Activated CD4-positive, alpha-beta memory T cell treated with anti-CD3 and anti-CD28 coated beads for 36 hours (primary cell): ENCODE measurements at regions not wholly inside any gene's neighbourhood (a gene's known extent, or its start where the extent isn't known, plus 50 kb on each side); places are given as distances from the start of the nearest gene placed in this dataset.

Experiments
- CTCF ChIA-PET: fragments of 350-600 bp; sonication (Branson Sonifier 250); formaldehyde crosslinking; loops from one replicate; lab custom pipeline; 2021; ENCODE audit warnings: antibody characterized with exemption, inconsistent platforms; lab: Charles Lee
- POLR2A ChIA-PET: fragments of 350-600 bp; sonication (Branson Sonifier 250); formaldehyde crosslinking; loops from one replicate; lab custom pipeline; 2021; ENCODE audit warnings: antibody characterized with exemption; lab: Charles Lee
- DNase-seq: peaks from one replicate; pipeline ENCODE4 v3.0.0-alpha.2; 2020
- H3K27ac Mint-ChIP-seq: one replicate; pipeline ENCODE4 v1.8.0; 2021; ENCODE audit warnings: mixed read lengths
- H3K27me3 Mint-ChIP-seq: one replicate; pipeline ENCODE4 v1.8.0; 2021; ENCODE audit warnings: mixed read lengths
- H3K36me3 Mint-ChIP-seq: one replicate; pipeline ENCODE4 v1.8.0; 2021; ENCODE audit warnings: mixed read lengths
- H3K4me1 Mint-ChIP-seq: one replicate; pipeline ENCODE4 v1.8.0; 2021; ENCODE audit warnings: low read depth, mixed read lengths
- H3K4me3 Mint-ChIP-seq: one replicate; pipeline ENCODE4 v1.8.0; 2021; ENCODE audit warnings: mild to moderate bottlenecking, mixed read lengths
- H3K9me3 Mint-ChIP-seq: one replicate; pipeline ENCODE4 v1.8.0; 2021; ENCODE audit warnings: mixed read lengths
- intact Hi-C: fragments of 100-400 bp; cut with micrococcal nuclease; formaldehyde crosslinking; loops from one replicate; pipeline ENCODE4 v1.15.1; 2023

- no peaks in the 10 kb centered on the region for H3K27me3 Mint-ChIP-seq
- no peak overlapping the region for H3K27ac Mint-ChIP-seq
- intact Hi-C loops: no loop called here
Measured at GRCh38 chr4:13316354-13316753, 167.8 kb downstream of the RAB28 start.

GRCh38 chr4:13313856-13314255 lies 170.3 kb downstream of the RAB28 start:
- POLR2A ChIA-PET: no interaction called here
- no peak overlapping the region for H3K4me3 Mint-ChIP-seq
- DNase-seq: no peak
- no peaks in the 10 kb centered on the region for H3K27me3 Mint-ChIP-seq
- CTCF ChIA-PET: no interaction called here
- H3K27ac Mint-ChIP-seq: no peak overlapping the region
- H3K9me3 Mint-ChIP-seq: peaks cover 2% of the 10 kb centered on the region
- H3K36me3 Mint-ChIP-seq: no peaks in the 10 kb centered on the region
- no peaks in the 10 kb centered on the region for H3K4me1 Mint-ChIP-seq
- intact Hi-C loops: no loop called here

More at GRCh38 chr4:13316354-13316753, 167.8 kb downstream of the RAB28 start:
- no peak overlapping the region for H3K4me3 Mint-ChIP-seq
- ChIA-PET POLR2A (no interaction called here), CTCF (no interaction called here)
- peaks cover 4% of the 10 kb centered on the region for H3K9me3 Mint-ChIP-seq
- no peaks in the 10 kb centered on the region for H3K4me1 Mint-ChIP-seq
- DNase-seq: no peak
- no peaks in the 10 kb centered on the region for H3K36me3 Mint-ChIP-seq

- ChIA-PET CTCF (no interaction called here), POLR2A (no interaction called here)
- H3K4me1 Mint-ChIP-seq: no peaks in the 10 kb centered on the region
- intact Hi-C loops: no loop called here
- H3K9me3 Mint-ChIP-seq: no peaks in the 10 kb centered on the region
- H3K27me3 Mint-ChIP-seq: no peaks in the 10 kb centered on the region
- no peak overlapping the region for H3K27ac Mint-ChIP-seq
- H3K4me3 Mint-ChIP-seq: no peak overlapping the region
- DNase-seq: no peak
- H3K36me3 Mint-ChIP-seq: no peaks in the 10 kb centered on the region
Measured at GRCh38 chr4:13312264-13312663, 171.9 kb downstream of the RAB28 start.

GRCh38 chr4:13309751-13310150 lies 174.4 kb downstream of the RAB28 start:
- H3K4me3 Mint-ChIP-seq: no peak overlapping the region
- H3K9me3 Mint-ChIP-seq: no peaks in the 10 kb centered on the region
- H3K4me1 Mint-ChIP-seq: no peaks in the 10 kb centered on the region
- ChIA-PET POLR2A (no interaction called here), CTCF (no interaction called here)
- no peak overlapping the region for H3K27ac Mint-ChIP-seq
- no peaks in the 10 kb centered on the region for H3K27me3 Mint-ChIP-seq
- H3K36me3 Mint-ChIP-seq: peaks cover 4% of the 10 kb centered on the region
- DNase-seq: no peak
- intact Hi-C loops: no loop called here

- Mint-ChIP-seq H3K9me3 (peaks cover 7% of the 10 kb centered on the region), H3K27me3 (no peaks in the 10 kb centered on the region), H3K4me3 (no peak overlapping the region), H3K36me3 (peaks cover 10% of the 10 kb centered on the region), H3K27ac (no peak overlapping the region), H3K4me1 (no peaks in the 10 kb centered on the region)
- ChIA-PET CTCF (no interaction called here), POLR2A (no interaction called here)
- DNase-seq: no peak
- intact Hi-C loops: no loop called here
Measured at GRCh38 chr4:13306356-13306755, 177.8 kb downstream of the RAB28 start.

GRCh38 chr4:13302876-13303275 lies 181.3 kb downstream of the RAB28 start:
- peaks cover 28% of the 10 kb centered on the region for H3K36me3 Mint-ChIP-seq
- CTCF ChIA-PET: no interaction called here
- no peak for DNase-seq

GRCh38 chr4:13299343-13299742 lies 184.8 kb downstream of the RAB28 start:
- no peak overlapping the region for H3K4me3 Mint-ChIP-seq
- H3K27ac Mint-ChIP-seq: no peak overlapping the region
- intact Hi-C loops: no loop called here
- peaks cover 41% of the 10 kb centered on the region for H3K9me3 Mint-ChIP-seq
- H3K36me3 Mint-ChIP-seq: peaks cover 25% of the 10 kb centered on the region
- no peaks in the 10 kb centered on the region for H3K4me1 Mint-ChIP-seq
- ChIA-PET CTCF (no interaction called here), POLR2A (no interaction called here)
- no peak for DNase-seq
- H3K27me3 Mint-ChIP-seq: no peaks in the 10 kb centered on the region

More at GRCh38 chr4:13302876-13303275, 181.3 kb downstream of the RAB28 start:
- Mint-ChIP-seq H3K9me3 (peaks cover 31% of the 10 kb centered on the region), H3K4me3 (no peak overlapping the region), H3K27me3 (no peaks in the 10 kb centered on the region), H3K27ac (no peak overlapping the region), H3K4me1 (no peaks in the 10 kb centered on the region)
- POLR2A ChIA-PET: no interaction called here
- intact Hi-C loops: no loop called here

- ChIA-PET CTCF (no interaction called here), POLR2A (no interaction called here)
- H3K4me1 Mint-ChIP-seq: no peaks in the 10 kb centered on the region
- no peak overlapping the region for H3K4me3 Mint-ChIP-seq
- intact Hi-C loops: no loop called here
- peaks cover 25% of the 10 kb centered on the region for H3K36me3 Mint-ChIP-seq
- peaks cover 41% of the 10 kb centered on the region for H3K9me3 Mint-ChIP-seq
- no peaks in the 10 kb centered on the region for H3K27me3 Mint-ChIP-seq
- H3K27ac Mint-ChIP-seq: no peak overlapping the region
- no peak for DNase-seq
Measured at GRCh38 chr4:13298655-13299054, 185.5 kb downstream of the RAB28 start.

GRCh38 chr4:13296986-13297385 lies 187.2 kb downstream of the RAB28 start:
- DNase-seq: no peak
- H3K27ac Mint-ChIP-seq: no peak overlapping the region
- intact Hi-C loops: no loop called here
- CTCF ChIA-PET: no interaction called here
- POLR2A ChIA-PET: no interaction called here
- no peaks in the 10 kb centered on the region for H3K4me1 Mint-ChIP-seq
- peaks cover 40% of the 10 kb centered on the region for H3K36me3 Mint-ChIP-seq
- H3K4me3 Mint-ChIP-seq: no peak overlapping the region
- no peaks in the 10 kb centered on the region for H3K27me3 Mint-ChIP-seq
- peaks cover 38% of the 10 kb centered on the region for H3K9me3 Mint-ChIP-seq

GRCh38 chr4:13294961-13295605 lies 189.1 kb downstream of the RAB28 start:
- ChIA-PET POLR2A (no interaction called here), CTCF (no interaction called here)
- Mint-ChIP-seq H3K36me3 (peaks cover 23% of the 10 kb centered on the region), H3K27ac (no peak overlapping the region), H3K9me3 (peaks cover 20% of the 10 kb centered on the region), H3K4me1 (no peaks in the 10 kb centered on the region), H3K27me3 (no peaks in the 10 kb centered on the region), H3K4me3 (no peak overlapping the region)
- no peak for DNase-seq
- intact Hi-C loops: no loop called here

GRCh38 chr4:13292372-13292771 lies 191.8 kb downstream of the RAB28 start:
- Mint-ChIP-seq H3K27me3 (no peaks in the 10 kb centered on the region), H3K9me3 (peaks cover 17% of the 10 kb centered on the region), H3K36me3 (peaks cover 18% of the 10 kb centered on the region), H3K4me1 (no peaks in the 10 kb centered on the region), H3K4me3 (no peak overlapping the region), H3K27ac (no peak overlapping the region)
- ChIA-PET CTCF (no interaction called here), POLR2A (no interaction called here)
- DNase-seq: no peak
- intact Hi-C loops: no loop called here

- Mint-ChIP-seq H3K9me3 (peaks cover 36% of the 10 kb centered on the region), H3K27ac (no peak overlapping the region), H3K4me1 (no peaks in the 10 kb centered on the region), H3K27me3 (no peaks in the 10 kb centered on the region), H3K36me3 (peaks cover 16% of the 10 kb centered on the region), H3K4me3 (no peak overlapping the region)
- DNase-seq: no peak
- CTCF ChIA-PET: no interaction called here
- POLR2A ChIA-PET: no interaction called here
- intact Hi-C loops: no loop called here
Measured at GRCh38 chr4:13289391-13289790, 194.7 kb downstream of the RAB28 start.

- ChIA-PET POLR2A (no interaction called here), CTCF (no interaction called here)
- H3K27me3 Mint-ChIP-seq: no peaks in the 10 kb centered on the region
- no peak overlapping the region for H3K4me3 Mint-ChIP-seq
- H3K4me1 Mint-ChIP-seq: no peaks in the 10 kb centered on the region
- peaks cover 36% of the 10 kb centered on the region for H3K9me3 Mint-ChIP-seq
- H3K36me3 Mint-ChIP-seq: peaks cover 2% of the 10 kb centered on the region
- intact Hi-C loops: no loop called here
- no peak for DNase-seq
- no peak overlapping the region for H3K27ac Mint-ChIP-seq
Measured at GRCh38 chr4:13285336-13285735, 198.8 kb downstream of the RAB28 start.
